Astrocyte of the cerebellum (primary cell): ENCODE measurements at regions not wholly inside any gene's neighbourhood (a gene's known extent, or its start where the extent isn't known, plus 50 kb on each side); places are given as distances from the start of the nearest gene placed in this dataset.

Experiments used
- DNase-seq: peaks from one replicate; pipeline ENCODE4 v3.0.0-alpha.2; 2011; ENCODE audit warnings: low read depth
- H3K4me3 ChIP-seq: 2 replicates; pipeline ENCODE4 v1.5.1; 2011; ENCODE audit warnings: mild to moderate bottlenecking, low read depth, low read length, moderate library complexity
- CTCF ChIP-seq: IDR thresholded peaks from 2 replicates; pipeline ENCODE4 v1.5.1; 2012; ENCODE audit warnings: low read length, low read depth, moderate library complexity, mild to moderate bottlenecking; ENCODE audit errors: missing control alignments
- in situ Hi-C: cut with HindIII; loops from 2 replicates; pipeline ENCODE4 v1.10.0; 2017; ENCODE audit warnings: low sequenced_read_pairs

GRCh38 chr13:40334616-40335015 is 331.8 kb downstream of the FOXO1 start:
- no peak for DNase-seq
- H3K4me3 ChIP-seq = no peak overlapping the region
- in situ Hi-C loops = no loop called here
- no peak for TF ChIP-seq CTCF

GRCh38 chr13:40336228-40337221 is 329.9 kb downstream of the FOXO1 start:
- in situ Hi-C loops = no loop called here

GRCh38 chr13:40337651-40338050 is 328.8 kb downstream of the FOXO1 start:
- TF ChIP-seq CTCF = no peak
- H3K4me3 ChIP-seq = no peak overlapping the region
- DNase-seq = no peak
- in situ Hi-C loops = no loop called here

More at GRCh38 chr13:40336228-40337221, 329.9 kb downstream of the FOXO1 start:
- no peak overlapping the region for H3K4me3 ChIP-seq
- no peak for DNase-seq
- TF ChIP-seq CTCF = no peak

GRCh38 chr13:40338217-40338616 is 328.2 kb downstream of the FOXO1 start:
- H3K4me3 ChIP-seq = no peak overlapping the region
- no peak for DNase-seq
- in situ Hi-C loops = no loop called here
- no peak for TF ChIP-seq CTCF

GRCh38 chr13:40340368-40341095 is 325.9 kb downstream of the FOXO1 start:
- no peak for TF ChIP-seq CTCF
- in situ Hi-C loops = no loop called here
- no peak for DNase-seq

GRCh38 chr13:40341096-40341471 is 325.4 kb downstream of the FOXO1 start:
- TF ChIP-seq CTCF = no peak
- in situ Hi-C loops = no loop called here
- no peak overlapping the region for H3K4me3 ChIP-seq
- DNase-seq = no peak

More at GRCh38 chr13:40340368-40341095, 325.9 kb downstream of the FOXO1 start:
- H3K4me3 ChIP-seq = no peak overlapping the region
